Right lobe of liver (tissue), 6 donors: ENCODE measurements at regions not wholly inside any gene's neighbourhood (a gene's known extent, or its start where the extent isn't known, plus 50 kb on each side); places are given as distances from the start of the nearest gene placed in this dataset.

Experiments
- ATAC-seq, 4 donors: fragments of 200-7000 bp; cut with Tn5 transposase; one replicate each; pipeline ENCODE4 v1.9.1; 2020; ENCODE audit warnings: mild to moderate bottlenecking in 4 of 4, moderate library complexity in 4 of 4
- DNase-seq, 3 donors: peaks; one replicate each; pipeline ENCODE4 v3.0.0-alpha.2; 2020
- H3K27ac ChIP-seq, 3 donors: fragments of 200-600 bp; one replicate each; pipeline ENCODE4 v1.8.0; 2022
- H3K27me3 ChIP-seq, 2 donors: fragments of 200-600 bp; one replicate each; pipeline ENCODE4 v1.8.0; 2022
- H3K36me3 ChIP-seq, 4 donors: fragments of 200-600 bp; sonication (generic) in 1 of 4; one replicate each; pipeline versions ENCODE4 v1.5.1 to v1.8.0; 2017 to 2022; ENCODE audit warnings: control low read depth in 1 of 4
- H3K4me1 ChIP-seq, 4 donors: fragments of 200-600 bp; sonication (generic) in 1 of 4; one replicate each; pipeline versions ENCODE4 v1.5.1 to v1.8.0; 2017 to 2022; ENCODE audit warnings: control low read depth in 1 of 4
- H3K4me3 ChIP-seq, 3 donors: fragments of 200-600 bp; one replicate each; pipeline ENCODE4 v1.8.0; 2022
- H3K9me3 ChIP-seq, 4 donors: fragments of 200-600 bp; sonication (generic) in 1 of 4; one replicate each; pipeline versions ENCODE4 v1.5.1 to v1.8.0; 2017 to 2022; ENCODE audit warnings: control low read depth in 1 of 4
- POLR2A ChIP-seq: fragments of 450-650 bp; IDR thresholded peaks from one replicate; pipeline ENCODE4 v1.6.1; 2017; ENCODE audit warnings: antibody characterized with exemption, mild to moderate bottlenecking
- WGBS: methylation state at CpG from one replicate; pipeline ENCODE4 v1.1.6; 2018; ENCODE audit warnings: low coverage, low lambda C conversion rate; ENCODE audit not compliant: insufficient coverage; ENCODE audit errors: missing lambda C conversion rate; 5-methylcytosine and 5-hydroxymethylcytosine counted together
- intact Hi-C, 2 donors: fragments of 100-400 bp; cut with DNase I; formaldehyde crosslinking; loops; one replicate each; pipeline versions ENCODE4 v1.11.2 to v1.14.1; 2022
- TF ChIP-seq, protein P1 (sequence below), 4 donors: fragments of 200-600 bp in 3 of 4; fragments of 450-650 bp in 1 of 4; IDR thresholded peaks; one replicate each; pipeline versions ENCODE4 v1.5.1 to v1.8.0; 2016 to 2022; ENCODE audit warnings: antibody characterized with exemption in 4 of 4, mild to moderate bottlenecking in 2 of 4
- donor health status: DM: no; HTN: yes; CAD: no.
- donor health status: DM: no; HTN: no; CAD: no.
- donor health status: DM: no; HTN: no; CAD: no.
- donor health status: DM: no; HTN: yes; CAD: no.
- donor health status: DM: no; HTN: yes; CAD: no.

- ATAC-seq (no peak), DNase-seq (no peak)
- Histone ChIP-seq H3K9me3 (no peaks in the 10 kb centered on the region), H3K4me3 (no peak overlapping the region), H3K27ac (no peak overlapping the region), H3K27me3 (no peaks in the 10 kb centered on the region), H3K36me3 (no peaks in the 10 kb centered on the region), H3K4me1 (peaks cover 0 to 18% (median 0%) of the 10 kb centered on the region in 4 donors)
- WGBS: 80% methylated on average over 5 of the region's 6 CpGs
- intact Hi-C loops: no loop called here
- TF ChIP-seq, protein P1, sequence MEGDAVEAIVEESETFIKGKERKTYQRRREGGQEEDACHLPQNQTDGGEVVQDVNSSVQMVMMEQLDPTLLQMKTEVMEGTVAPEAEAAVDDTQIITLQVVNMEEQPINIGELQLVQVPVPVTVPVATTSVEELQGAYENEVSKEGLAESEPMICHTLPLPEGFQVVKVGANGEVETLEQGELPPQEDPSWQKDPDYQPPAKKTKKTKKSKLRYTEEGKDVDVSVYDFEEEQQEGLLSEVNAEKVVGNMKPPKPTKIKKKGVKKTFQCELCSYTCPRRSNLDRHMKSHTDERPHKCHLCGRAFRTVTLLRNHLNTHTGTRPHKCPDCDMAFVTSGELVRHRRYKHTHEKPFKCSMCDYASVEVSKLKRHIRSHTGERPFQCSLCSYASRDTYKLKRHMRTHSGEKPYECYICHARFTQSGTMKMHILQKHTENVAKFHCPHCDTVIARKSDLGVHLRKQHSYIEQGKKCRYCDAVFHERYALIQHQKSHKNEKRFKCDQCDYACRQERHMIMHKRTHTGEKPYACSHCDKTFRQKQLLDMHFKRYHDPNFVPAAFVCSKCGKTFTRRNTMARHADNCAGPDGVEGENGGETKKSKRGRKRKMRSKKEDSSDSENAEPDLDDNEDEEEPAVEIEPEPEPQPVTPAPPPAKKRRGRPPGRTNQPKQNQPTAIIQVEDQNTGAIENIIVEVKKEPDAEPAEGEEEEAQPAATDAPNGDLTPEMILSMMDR (IDR thresholded peaks at IDR 0.05): no peak
- no peak for TF ChIP-seq POLR2A
Measured at GRCh38 chr2:147482111-147482895, 362.5 kb upstream of the ACVR2A start.

GRCh38 chr2:147479358-147479757 lies 365.5 kb upstream of the ACVR2A start:
- Histone ChIP-seq H3K4me1 (peaks cover 0 to 12% (median 0%) of the 10 kb centered on the region in 4 donors), H3K27ac (no peak overlapping the region), H3K9me3 (no peaks in the 10 kb centered on the region), H3K27me3 (no peaks in the 10 kb centered on the region), H3K36me3 (no peaks in the 10 kb centered on the region), H3K4me3 (no peak overlapping the region)
- intact Hi-C loops: no loop called here
- ATAC-seq (peak; percentile 55 to 90 (median 76)), DNase-seq (peak in 1 of 3 donors; percentile 61)
- TF ChIP-seq, protein P1 (IDR thresholded peaks at IDR 0.05): no peak
- no peak for TF ChIP-seq POLR2A
- WGBS: 25% methylated on average over 4 of the region's 4 CpGs

DNA sequence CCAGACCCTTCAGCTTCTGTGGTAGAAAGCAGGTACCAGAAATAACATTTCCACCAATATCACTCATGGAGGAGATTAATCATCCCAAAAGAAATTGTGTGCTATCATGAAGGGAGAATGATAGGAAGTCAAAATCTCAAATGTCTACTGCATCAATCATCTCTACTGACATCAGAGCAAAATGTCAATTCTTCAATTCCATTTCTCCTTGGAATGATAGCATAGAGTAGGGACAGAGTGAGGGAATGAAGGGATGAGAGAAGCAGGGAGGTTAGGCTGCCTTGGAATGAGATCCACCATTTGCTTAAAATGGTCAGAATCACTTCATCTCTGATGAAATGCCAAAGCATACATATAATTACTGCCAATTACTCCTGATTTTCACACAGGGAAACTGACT lies 371.8 kb upstream of the ACVR2A start:
- no peaks in the 10 kb centered on the region for H3K27me3 ChIP-seq
- no peak for DNase-seq
- no peaks in the 10 kb centered on the region for H3K36me3 ChIP-seq
- no peak overlapping the region for H3K4me3 ChIP-seq
- peaks cover 0 to 7% (median 2%) of the 10 kb centered on the region in 4 donors for H3K4me1 ChIP-seq
- TF ChIP-seq, protein P1 (IDR thresholded peaks at IDR 0.05): no peak
- no peak for TF ChIP-seq POLR2A
- no peak overlapping the region for H3K27ac ChIP-seq
- intact Hi-C loops: no loop called here
- no peak for ATAC-seq
- no peaks in the 10 kb centered on the region for H3K9me3 ChIP-seq

DNA sequence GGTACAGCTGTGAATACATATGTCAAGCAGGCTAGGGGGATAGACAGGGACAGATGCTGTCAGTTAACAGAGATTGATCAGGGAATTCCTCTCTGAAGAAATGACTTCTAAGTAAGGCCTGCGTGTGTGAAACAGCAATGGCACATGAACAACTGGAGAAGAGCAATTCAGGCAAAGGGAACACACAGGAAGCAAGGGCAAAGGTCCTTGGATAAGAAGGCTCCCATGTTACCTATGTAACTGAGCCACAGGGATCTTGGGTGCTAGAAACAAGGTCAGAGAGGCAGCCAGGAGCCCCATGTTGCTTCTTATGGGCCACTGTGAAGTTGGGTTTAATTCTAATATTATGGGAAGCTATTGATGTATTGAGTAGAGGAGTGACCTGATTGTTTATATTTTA lies 373.7 kb upstream of the ACVR2A start:
- peaks cover 0 to 7% (median 2%) of the 10 kb centered on the region in 4 donors for H3K4me1 ChIP-seq
- intact Hi-C loops: no loop called here
- H3K36me3 ChIP-seq: no peaks in the 10 kb centered on the region
- H3K9me3 ChIP-seq: no peaks in the 10 kb centered on the region
- no peak for ATAC-seq
- H3K4me3 ChIP-seq: no peak overlapping the region
- no peaks in the 10 kb centered on the region for H3K27me3 ChIP-seq
- WGBS: 71% methylated on average over 1 of the region's 1 CpG
- H3K27ac ChIP-seq: no peak overlapping the region
- no peak for DNase-seq
- TF ChIP-seq POLR2A: no peak
- TF ChIP-seq, protein P1 (IDR thresholded peaks at IDR 0.05): no peak
